ENCODE measurements at regions not wholly inside any gene's neighbourhood (a gene's known extent, or its start where the extent isn't known, plus 50 kb on each side); places are given as distances from the start of the nearest gene placed in this dataset.

DNA sequence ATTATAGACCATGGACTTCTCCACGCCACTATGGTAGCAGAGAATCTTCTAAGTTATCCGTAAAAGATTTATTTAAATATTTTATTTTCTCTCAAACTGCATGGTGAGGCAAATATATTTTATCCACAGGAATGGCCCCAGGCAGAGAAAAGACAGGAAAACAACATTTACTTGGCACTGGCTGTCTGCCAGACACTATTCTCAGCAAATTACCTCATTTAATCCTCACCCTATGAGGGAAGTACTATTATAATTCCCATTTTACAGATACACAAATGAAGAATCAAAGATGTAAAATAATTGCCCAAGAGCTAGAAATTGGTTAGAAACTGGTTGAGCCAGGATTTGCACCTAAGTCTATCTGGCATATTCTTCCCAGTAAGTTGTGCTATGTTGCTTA, 361.4 kb upstream of the IL12A start:
- DNase-seq (ENCODE audit: low read depth, low spot score): no peak
- no peak overlapping the region for H3K27ac ChIP-seq

GRCh38 chr3:159627634-159628033, 361.0 kb upstream of the IL12A start:
- DNase-seq (ENCODE audit: low read depth, low spot score): no peak
- no peak overlapping the region for H3K27ac ChIP-seq

DNA sequence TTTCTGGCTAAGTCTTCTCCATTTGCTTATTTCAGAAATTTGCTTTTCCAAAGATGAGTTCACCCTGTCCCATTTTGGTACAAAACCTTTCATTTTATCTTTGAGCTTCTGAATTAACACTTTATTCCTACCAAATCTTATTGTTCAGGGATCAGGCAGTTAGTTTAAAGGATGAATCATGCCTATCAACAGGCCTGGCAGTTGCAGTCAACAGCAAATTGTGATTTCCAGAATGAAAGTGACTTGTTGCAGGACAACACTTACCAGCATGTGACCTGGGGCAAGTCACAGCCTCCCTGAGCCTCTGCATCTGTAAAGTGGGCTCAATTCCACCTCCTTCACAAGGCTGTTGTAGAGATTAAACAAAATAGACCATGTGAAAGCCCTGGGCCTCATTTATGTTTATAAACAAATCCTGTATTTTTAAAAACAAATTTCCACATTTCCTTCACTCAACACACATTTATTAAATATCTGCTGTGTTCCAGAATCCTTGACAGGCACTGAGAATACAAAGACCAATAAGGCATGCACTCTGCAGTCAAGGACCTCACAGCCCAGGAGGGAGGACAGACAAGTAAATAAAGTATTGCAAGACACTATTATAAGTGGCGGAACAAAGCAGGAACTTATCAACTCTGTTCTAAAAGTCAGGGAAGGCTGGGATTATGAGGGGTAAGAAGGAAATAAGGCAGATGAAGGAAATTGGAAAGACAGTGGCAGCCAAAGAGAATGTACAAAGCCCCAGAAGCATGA, 359.1 kb upstream of the IL12A start:
- DNase-seq (ENCODE audit: low read depth, low spot score): no peak
- H3K27ac ChIP-seq: no peak overlapping the region

- H3K27ac ChIP-seq: no peak overlapping the region
- no peak for DNase-seq (ENCODE audit: low read depth, low spot score)
Observed at GRCh38 chr3:159631226-159631625, 357.4 kb upstream of the IL12A start.

GRCh38 chr3:159632128-159632527, 356.5 kb upstream of the IL12A start:
- DNase-seq (ENCODE audit: low read depth, low spot score): no peak
- no peak overlapping the region for H3K27ac ChIP-seq

GRCh38 chr3:159632851-159633250, 355.8 kb upstream of the IL12A start:
- DNase-seq (ENCODE audit: low read depth, low spot score): no peak
- H3K27ac ChIP-seq: no peak overlapping the region

DNA sequence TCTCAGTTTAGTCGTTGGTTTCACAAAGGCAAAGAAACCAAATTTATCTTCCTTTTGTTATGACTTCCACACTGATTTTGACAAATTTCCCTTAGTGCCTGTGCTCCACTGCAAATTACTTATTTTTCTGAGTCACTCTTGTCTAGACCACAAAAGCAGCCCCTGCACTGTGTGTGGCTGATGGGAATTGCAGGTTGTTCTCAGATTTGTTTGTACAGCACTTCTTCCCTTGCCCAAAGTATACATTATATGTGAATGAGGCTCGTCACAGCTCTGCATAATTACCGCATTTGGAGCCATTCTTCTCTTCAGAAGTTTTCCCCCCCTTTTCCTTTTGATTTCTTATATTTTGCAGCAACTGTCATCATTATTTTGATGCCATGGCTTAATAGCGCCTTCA, 354.2 kb upstream of the IL12A start:
- DNase-seq (ENCODE audit: low read depth, low spot score): no peak
- H3K27ac ChIP-seq: no peak overlapping the region

DNA sequence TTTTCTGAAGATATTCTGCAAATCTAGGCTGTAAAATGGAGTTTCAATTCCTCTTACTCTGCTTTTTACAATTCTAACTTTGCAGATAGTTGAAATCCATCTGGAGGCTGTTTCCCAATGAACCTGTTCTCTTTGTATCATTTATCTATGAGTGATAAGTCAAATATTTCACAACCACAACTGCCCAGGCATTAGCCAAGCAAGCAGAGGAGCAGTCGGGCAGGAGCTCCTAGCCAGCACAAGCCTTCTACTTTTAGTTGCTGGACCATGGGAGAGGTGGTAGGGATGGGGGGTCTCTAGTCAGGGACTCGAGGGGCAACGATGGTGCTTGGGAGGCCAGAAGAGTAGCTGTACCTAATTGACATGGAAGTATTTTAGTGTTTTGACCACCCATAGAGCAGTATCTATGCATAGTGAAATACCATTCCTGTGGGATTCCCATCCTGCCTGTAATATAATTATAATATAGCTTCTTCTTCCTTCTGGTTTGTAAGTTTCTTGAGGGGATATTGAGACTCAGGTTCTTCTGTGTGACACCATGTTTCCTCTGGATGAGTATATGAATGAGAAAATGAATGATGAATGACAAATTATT, 353.5 kb upstream of the IL12A start:
- DNase-seq (ENCODE audit: low read depth, low spot score): no peak
- no peak overlapping the region for H3K27ac ChIP-seq

DNA sequence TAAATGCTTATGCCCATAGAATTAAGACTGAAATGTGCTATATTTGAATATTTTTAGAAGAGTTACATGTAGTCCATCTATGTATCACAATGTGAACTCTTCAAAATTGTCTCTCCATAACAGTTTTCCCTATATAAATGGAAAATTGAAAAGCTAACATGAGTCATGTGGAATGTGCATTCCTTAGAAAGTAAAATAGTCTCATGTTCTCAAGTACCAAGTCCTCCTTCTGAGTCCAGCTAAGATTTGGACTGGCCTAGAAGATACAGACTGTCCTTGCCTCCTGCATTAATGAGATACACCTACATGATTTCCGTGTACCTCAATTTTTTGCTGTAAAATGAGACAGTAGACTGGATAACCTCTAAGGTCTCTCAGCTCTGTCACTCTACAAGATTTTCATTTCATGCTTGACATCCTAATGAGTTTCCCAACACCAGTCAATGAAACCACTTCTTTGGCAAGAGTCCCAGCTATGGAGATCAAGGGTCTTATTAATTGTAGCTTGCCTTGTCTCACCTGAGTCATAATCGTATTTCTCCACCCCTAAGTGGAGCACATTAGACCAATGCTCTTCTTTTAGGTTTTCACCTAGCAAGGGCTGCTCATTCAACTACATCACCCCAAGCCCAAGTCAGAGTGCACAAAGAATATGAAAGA, 350.6 kb upstream of the IL12A start:
- DNase-seq (ENCODE audit: low read depth, low spot score): no peak

DNA sequence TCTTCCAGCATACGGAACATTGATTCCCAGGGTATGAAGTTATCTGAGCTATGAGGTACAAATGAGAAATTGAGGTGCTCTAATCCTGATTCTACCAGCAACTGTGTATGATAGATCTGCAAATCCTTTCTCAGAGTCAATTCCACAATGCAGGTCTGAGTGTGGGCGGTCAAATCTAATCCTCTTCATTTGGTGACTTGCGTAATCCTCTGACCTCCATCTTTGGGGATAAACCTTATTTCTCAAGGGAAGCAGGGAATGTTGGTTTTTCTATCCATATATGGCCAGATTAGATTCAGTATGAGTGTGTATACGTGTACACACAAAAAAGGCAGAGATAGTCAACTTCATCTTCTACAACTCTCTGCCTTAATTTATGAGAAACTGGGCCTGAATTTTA, 348.4 kb upstream of the IL12A start:
- no peak overlapping the region for H3K27ac ChIP-seq
- DNase-seq (ENCODE audit: low read depth, low spot score): no peak

More for the DNA sequence above, 350.6 kb upstream of the IL12A start:
- H3K27ac ChIP-seq: no peak overlapping the region

GRCh38 chr3:159643406-159643805, 345.2 kb upstream of the IL12A start:
- H3K27ac ChIP-seq: no peak overlapping the region
- DNase-seq (ENCODE audit: low read depth, low spot score): no peak

DNA sequence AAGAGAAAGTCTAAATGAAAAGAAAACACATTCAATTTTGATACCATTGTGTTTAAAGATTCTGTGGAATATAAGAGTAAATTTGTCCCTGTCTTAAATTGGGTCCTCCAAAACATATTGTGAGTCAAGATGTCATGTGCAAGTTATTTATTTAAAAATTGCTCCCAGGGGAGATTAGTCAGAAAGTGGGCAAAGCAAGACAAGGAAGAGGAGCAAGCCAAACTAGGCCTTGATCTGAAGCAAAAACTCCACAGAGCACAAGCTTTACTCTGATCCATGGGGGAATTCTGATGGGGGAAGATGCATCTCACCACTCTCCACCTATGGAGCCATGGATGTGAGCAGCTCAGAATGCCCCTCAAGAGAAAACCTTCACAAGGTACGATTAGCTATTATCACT, 342.8 kb upstream of the IL12A start:
- H3K27ac ChIP-seq: no peak overlapping the region
- no peak for DNase-seq (ENCODE audit: low read depth, low spot score)

GRCh38 chr3:159649951-159650350, 338.7 kb upstream of the IL12A start:
- DNase-seq (ENCODE audit: low read depth, low spot score): no peak
- no peak overlapping the region for H3K27ac ChIP-seq

DNA sequence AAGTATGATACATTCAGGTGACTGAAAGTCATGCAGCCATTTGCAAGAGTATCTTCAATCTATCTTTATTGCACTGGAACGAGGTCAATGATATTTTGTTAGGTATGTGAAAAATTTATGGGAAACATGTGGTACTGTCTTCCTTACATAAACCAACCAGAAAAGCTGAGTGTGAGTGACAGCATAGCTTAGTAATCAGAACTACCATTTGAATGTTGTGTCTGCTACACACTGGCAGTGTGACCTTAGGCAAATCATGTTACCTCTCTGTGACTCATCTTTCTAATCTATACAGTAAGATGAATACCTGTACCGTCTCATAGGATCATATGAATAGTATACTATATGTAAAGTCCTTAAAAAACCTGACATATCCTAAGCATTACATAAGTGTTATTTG, 337.9 kb upstream of the IL12A start:
- H3K27ac ChIP-seq: no peak overlapping the region
- DNase-seq (ENCODE audit: low read depth, low spot score): no peak

- DNase-seq (ENCODE audit: low read depth, low spot score): no peak
- no peak overlapping the region for H3K27ac ChIP-seq
Observed at GRCh38 chr3:159652452-159652851, 336.2 kb upstream of the IL12A start.

DNA sequence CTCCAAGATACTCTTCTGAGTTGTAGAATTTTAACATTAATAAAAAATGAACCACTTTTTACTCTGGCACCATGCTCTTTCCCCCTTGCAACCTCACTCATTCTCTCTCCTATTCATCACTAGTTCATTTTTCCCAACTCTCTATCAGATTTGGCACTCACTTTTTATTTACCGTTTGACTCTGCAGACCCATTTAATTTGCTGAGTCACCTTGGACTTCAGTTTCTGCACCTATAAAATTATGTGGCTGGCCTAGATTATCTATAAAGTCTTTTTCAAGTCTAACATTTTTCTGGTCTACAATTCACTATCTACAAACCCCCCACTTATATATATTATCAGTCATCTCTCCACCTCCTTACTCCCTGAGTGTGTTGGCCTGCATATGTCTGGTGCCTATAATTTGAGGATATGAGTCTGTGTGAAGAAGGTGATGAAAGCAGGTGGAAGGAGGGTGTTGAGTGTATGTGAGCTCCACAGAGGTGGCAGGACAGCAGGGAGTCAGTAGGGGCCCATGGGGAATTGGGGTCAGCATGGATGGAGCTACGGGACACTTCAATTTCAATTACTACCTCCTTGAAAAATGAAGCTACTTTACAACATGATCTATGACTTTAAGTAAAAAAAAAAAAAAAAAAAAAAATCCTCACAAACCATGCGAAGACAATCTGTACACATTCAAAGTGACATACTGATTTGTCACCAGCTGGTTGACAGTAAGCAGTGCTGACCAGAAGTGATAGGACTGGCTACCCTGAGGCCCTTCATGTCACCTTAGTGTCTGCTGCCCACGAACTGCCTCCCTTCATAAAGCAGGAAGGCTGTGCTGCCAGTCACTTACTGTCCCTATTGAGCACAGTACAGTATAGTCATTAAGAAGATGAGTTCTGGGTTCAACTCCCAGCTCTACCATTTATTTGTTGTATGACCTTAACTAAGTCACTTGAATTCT, 334.2 kb upstream of the IL12A start:
- H3K27ac ChIP-seq: no peak overlapping the region
- DNase-seq (ENCODE audit: low read depth, low spot score): no peak

- H3K27ac ChIP-seq: no peak overlapping the region
- no peak for DNase-seq (ENCODE audit: low read depth, low spot score)
Observed at GRCh38 chr3:159655202-159655601, 333.4 kb upstream of the IL12A start.

GRCh38 chr3:159657176-159657575, 331.5 kb upstream of the IL12A start:
- H3K27ac ChIP-seq: no peak overlapping the region

GRCh38 chr3:159657629-159658028, 331.0 kb upstream of the IL12A start:
- no peak overlapping the region for H3K27ac ChIP-seq
- DNase-seq (ENCODE audit: low read depth, low spot score): no peak

More at GRCh38 chr3:159657176-159657575, 331.5 kb upstream of the IL12A start:
- DNase-seq (ENCODE audit: low read depth, low spot score): no peak

DNA sequence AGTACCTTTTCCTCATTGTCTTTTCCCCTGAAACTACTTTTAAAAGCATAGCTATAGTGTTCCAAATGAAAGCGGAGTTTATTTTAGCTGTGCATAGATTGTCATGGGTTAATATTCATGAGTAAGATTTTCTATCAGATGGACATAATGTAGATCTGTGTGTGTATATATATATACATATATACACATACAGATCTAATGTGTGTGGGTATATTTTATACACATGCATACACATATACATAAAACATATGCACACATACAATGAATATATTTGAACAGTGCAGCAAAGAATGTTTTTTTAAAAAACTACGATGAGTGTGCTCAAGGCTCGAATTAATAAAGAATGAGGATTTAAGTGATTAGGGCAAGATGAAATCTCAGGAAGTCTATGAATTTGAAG, 328.3 kb upstream of the IL12A start:
- no peak for DNase-seq (ENCODE audit: low read depth, low spot score)
- no peak overlapping the region for H3K27ac ChIP-seq

GRCh38 chr3:159660901-159661300, 327.7 kb upstream of the IL12A start:
- H3K27ac ChIP-seq: no peak overlapping the region
- DNase-seq (ENCODE audit: low read depth, low spot score): no peak

Data from epithelial cell of prostate (primary cell).